Vagina (tissue), 2 donors: ENCODE measurements at regions not wholly inside any gene's neighbourhood (a gene's known extent, or its start where the extent isn't known, plus 50 kb on each side); places are given as distances from the start of the nearest gene placed in this dataset.

Source experiments
- CTCF ChIP-seq, 3 experiments: fragments of 450-650 bp in 2 of 3; fragments of 200-600 bp in 1 of 3; sonication (generic) in 1 of 3; IDR thresholded peaks; one replicate each; pipeline ENCODE4 v1.5.1; 2017 to 2019; ENCODE audit warnings: antibody characterized with exemption in 3 of 3, mild to moderate bottlenecking in 2 of 3, moderate library complexity in 2 of 3
- POLR2A ChIP-seq, 2 donors: fragments of 450-650 bp; IDR thresholded peaks; one replicate each; pipeline ENCODE4 v1.6.1; 2017; ENCODE audit warnings: antibody characterized with exemption in 2 of 2, mild to moderate bottlenecking in 2 of 2, moderate library complexity in 2 of 2
- POLR2AphosphoS5 ChIP-seq, 2 donors: sonication (generic); formaldehyde crosslinking; IDR thresholded peaks; one replicate each; pipeline ENCODE4 v1.9.0; 2017; ENCODE audit warnings: antibody characterized with exemption in 2 of 2, mild to moderate bottlenecking in 2 of 2, low read depth in 1 of 2; ENCODE audit not compliant: insufficient read depth in 1 of 2

GRCh38 chr3:124565551-124565950 is 164.7 kb upstream of the UMPS start:
- TF ChIP-seq CTCF (IDR thresholded peaks at IDR 0.05) (no peak), POLR2A (IDR thresholded peaks at IDR 0.05) (no peak), POLR2AphosphoS5 (IDR thresholded peaks at IDR 0.05; ENCODE audit: insufficient read depth in 1 of 2, low read depth in 1 of 2) (no peak)
